SHP77 (cell line): ENCODE measurements at regions not wholly inside any gene's neighbourhood (a gene's known extent, or its start where the extent isn't known, plus 50 kb on each side); places are given as distances from the start of the nearest gene placed in this dataset.

Source experiments
- DNase-seq, 2 experiments: peaks; one replicate each; lab custom pipeline; 2025; lab: John Stamatoyannopoulos, UW

- no peak for DNase-seq
Observed at GRCh38 chr5:69032009-69032408, 61.8 kb upstream of the SLC30A5 start.

- DNase-seq, result no peak
Observed at GRCh38 chr5:69033690-69034089, 60.1 kb upstream of the SLC30A5 start.

DNA sequence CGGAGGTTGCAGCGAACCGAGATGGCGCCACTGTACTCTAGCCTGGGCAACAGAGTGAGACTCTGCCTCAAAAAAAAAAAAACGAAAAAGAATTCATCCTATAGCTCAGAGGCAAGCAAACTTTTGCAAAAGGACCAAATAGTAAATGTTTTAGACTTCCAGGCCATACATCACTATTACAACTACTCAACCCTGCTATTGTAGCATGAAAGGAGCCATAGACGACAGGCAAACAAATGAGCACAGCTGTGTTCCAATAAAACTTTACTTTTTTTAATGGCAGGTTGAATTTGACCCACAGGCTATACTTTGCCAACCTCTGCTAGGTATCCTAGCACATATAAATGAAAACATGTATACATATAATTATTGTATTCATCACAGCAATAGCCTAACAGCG lies 58.9 kb upstream of the SLC30A5 start:
- no peak for DNase-seq

DNA sequence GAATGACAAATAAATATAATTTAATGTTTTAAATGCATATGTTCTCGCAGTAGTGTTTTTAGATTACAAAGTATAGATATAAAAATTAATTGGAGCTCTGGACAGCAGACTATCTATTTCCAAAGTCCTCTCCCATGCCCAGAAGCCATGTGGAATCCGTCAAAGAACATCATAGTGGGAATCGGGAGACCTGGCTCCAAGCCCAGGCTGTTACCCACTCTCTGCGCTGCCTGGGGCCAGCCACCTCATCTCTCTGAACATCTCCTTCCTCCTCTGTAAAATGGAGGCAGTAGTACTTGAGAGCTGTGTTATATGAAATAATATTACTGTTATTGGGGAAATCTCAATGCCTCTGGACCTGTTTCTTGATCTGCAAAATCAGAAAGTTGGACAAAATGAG lies 58.1 kb upstream of the SLC30A5 start:
- DNase-seq, result no peak

DNA sequence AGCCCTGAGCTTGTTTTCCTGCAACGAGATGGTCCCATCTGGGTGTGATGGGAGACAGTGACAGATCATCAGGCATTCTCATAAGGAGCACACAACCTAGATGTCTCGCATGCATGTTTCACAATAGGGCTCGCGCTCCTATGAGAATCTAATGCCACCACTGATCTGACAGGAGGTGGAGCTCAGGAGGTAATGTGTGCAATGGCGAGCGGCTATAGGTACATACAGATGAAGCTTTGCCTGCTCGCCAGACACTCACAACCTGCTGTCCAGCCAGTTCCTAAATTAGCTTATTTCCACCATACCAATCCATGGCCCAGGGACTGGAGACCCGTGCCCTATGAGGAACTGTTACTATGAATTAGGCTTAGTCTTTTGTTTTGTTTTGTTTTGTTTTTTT lies 55.3 kb upstream of the SLC30A5 start:
- no peak for DNase-seq

- DNase-seq, result no peak
Observed at GRCh38 chr5:69039829-69040228, 54.0 kb upstream of the SLC30A5 start.

DNA sequence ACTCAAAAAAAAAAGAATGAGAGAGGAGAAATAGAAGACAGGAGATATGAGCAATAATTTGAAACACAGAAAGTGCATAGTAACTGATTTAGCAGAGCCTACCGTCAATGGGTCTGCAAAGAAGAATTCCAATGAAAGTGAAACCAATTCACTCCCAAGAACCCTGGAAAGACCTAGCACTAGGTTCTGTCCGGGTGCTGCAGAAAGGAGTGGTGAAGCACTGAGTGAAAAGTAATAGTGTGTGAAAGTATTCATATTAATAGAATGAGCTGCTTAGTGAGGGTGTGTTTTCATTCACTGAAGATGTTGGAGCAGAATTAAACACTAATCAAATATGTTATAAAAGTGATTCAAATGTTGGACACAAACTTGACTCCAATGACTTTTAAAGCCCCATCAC lies 51.3 kb upstream of the SLC30A5 start:
- no peak for DNase-seq

GRCh38 chr5:69042915-69043654 lies 50.7 kb upstream of the SLC30A5 start:
- peak; percentile 73 to 78 for DNase-seq

- no peak for DNase-seq
Observed at GRCh38 chr5:69043655-69043996, 50.2 kb upstream of the SLC30A5 start.
